Fibroblast of the aortic adventitia (primary cell): ENCODE measurements at regions not wholly inside any gene's neighbourhood (a gene's known extent, or its start where the extent isn't known, plus 50 kb on each side); places are given as distances from the start of the nearest gene placed in this dataset.

Experiments used
- DNase-seq: peaks from one replicate; pipeline ENCODE4 v3.0.0-alpha.2; 2010; ENCODE audit warnings: low read depth
- H3K4me3 ChIP-seq: 2 replicates; pipeline ENCODE4 v1.5.1; 2011; ENCODE audit warnings: low read depth, mild to moderate bottlenecking, control low read depth, low read length, moderate library complexity
- TF ChIP-seq, protein P1 (sequence below): IDR thresholded peaks from 2 replicates; pipeline ENCODE4 v1.5.1; 2011; ENCODE audit warnings: mild to moderate bottlenecking, low read length, control low read depth, inconsistent platforms; ENCODE audit not compliant: insufficient read depth

- DNase-seq = no peak
- no peak overlapping the region for H3K4me3 ChIP-seq
- TF ChIP-seq, protein P1, sequence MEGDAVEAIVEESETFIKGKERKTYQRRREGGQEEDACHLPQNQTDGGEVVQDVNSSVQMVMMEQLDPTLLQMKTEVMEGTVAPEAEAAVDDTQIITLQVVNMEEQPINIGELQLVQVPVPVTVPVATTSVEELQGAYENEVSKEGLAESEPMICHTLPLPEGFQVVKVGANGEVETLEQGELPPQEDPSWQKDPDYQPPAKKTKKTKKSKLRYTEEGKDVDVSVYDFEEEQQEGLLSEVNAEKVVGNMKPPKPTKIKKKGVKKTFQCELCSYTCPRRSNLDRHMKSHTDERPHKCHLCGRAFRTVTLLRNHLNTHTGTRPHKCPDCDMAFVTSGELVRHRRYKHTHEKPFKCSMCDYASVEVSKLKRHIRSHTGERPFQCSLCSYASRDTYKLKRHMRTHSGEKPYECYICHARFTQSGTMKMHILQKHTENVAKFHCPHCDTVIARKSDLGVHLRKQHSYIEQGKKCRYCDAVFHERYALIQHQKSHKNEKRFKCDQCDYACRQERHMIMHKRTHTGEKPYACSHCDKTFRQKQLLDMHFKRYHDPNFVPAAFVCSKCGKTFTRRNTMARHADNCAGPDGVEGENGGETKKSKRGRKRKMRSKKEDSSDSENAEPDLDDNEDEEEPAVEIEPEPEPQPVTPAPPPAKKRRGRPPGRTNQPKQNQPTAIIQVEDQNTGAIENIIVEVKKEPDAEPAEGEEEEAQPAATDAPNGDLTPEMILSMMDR = no peak
Measured at GRCh38 chr4:18518098-18518497, 496.5 kb upstream of the LCORL start.

GRCh38 chr4:18513861-18514260, 492.3 kb upstream of the LCORL start:
- H3K4me3 ChIP-seq = no peak overlapping the region
- no peak for DNase-seq
- TF ChIP-seq, protein P1 = no peak

GRCh38 chr4:18512718-18513117, 491.2 kb upstream of the LCORL start:
- TF ChIP-seq, protein P1 = no peak
- DNase-seq = no peak
- no peak overlapping the region for H3K4me3 ChIP-seq

DNA sequence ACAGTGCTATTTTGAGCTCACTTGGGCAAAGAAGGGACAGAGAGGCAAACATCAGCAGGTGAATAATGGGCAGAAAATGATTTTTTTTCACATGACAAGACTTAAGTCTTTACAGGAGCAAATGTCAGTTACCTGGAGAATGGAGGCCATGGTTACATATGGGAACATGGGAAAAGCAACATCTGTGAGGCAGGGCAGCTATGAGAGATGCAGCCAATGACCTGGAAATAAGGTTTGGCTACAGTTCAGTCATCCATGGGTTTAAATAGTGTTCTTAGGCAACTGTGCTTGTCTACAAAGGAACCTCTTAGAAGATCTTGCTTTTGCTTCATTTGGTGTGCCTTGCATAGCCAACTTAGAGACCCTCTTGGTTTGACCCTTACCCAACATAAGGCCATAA, 490.2 kb upstream of the LCORL start:
- TF ChIP-seq, protein P1 = no peak
- no peak for DNase-seq
- no peak overlapping the region for H3K4me3 ChIP-seq

DNA sequence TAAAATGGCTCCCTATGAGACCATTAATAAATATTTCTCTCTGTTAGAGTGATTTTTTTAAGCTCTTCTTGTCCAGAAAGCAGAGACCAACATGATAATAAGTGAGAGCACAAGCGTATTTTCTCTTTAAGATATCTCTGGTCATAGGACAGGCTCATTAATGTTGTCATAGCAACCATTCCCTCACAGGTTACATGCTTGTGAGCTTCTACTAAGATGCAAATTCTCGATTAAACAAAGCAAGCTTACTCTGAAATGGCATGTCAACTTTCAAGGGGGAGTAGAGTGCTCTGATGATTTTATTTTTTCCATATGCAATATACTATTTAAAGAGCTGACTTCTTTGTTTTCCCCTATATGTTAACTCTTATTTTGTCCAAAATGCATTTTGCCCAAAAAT, 487.2 kb upstream of the LCORL start:
- TF ChIP-seq, protein P1 = no peak
- no peak for DNase-seq
- no peak overlapping the region for H3K4me3 ChIP-seq

GRCh38 chr4:18480928-18481327, 459.4 kb upstream of the LCORL start:
- TF ChIP-seq, protein P1 = no peak
- H3K4me3 ChIP-seq = no peak overlapping the region
- DNase-seq = no peak

GRCh38 chr4:18480342-18480741, 458.8 kb upstream of the LCORL start:
- DNase-seq = no peak
- TF ChIP-seq, protein P1 = no peak
- no peak overlapping the region for H3K4me3 ChIP-seq
